ENCODE measurements at regions not wholly inside any gene's neighbourhood (a gene's known extent, or its start where the extent isn't known, plus 50 kb on each side); places are given as distances from the start of the nearest gene placed in this dataset.

DNA sequence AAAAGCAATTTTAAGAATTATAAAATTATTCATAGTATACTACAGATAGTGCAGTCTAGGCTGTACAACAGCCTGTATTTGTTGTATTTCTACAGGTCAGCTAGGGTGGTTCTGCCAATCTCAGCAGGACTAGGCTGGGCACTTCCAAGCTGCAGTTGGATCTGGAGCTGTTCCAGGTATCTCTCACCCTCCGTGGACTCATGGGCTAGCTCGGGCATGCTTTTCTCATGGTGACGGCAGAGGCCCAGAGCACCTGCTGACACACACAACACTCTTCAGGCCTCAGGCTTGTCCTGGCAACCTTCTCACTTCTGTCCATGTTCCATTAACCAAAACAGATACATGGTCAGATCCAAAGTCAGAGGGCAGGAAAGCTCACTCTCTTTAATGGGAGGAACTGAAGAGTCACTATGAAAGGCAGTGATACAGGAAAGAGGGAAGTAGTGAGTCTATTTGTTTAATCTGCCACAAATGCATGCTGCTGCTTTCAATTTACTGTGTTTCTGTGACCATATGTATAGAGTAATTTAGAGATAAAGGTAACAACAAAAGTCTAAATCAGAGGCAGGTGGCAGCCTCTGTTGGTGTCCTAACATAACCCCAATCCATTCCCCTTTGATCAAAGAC, 462.4 kb upstream of the ACVR2A start:
- H3K27me3 Mint-ChIP-seq (ENCODE audit: low read depth), result no peaks in the 10 kb centered on the region
- peaks cover 4% of the 10 kb centered on the region for H3K4me1 Mint-ChIP-seq
- no peak for DNase-seq (ENCODE audit: low spot score in 2 of 2, unreplicated experiment in 2 of 2)
- H3K36me3 Mint-ChIP-seq, result no peaks in the 10 kb centered on the region
- H3K4me3 Mint-ChIP-seq, result no peak overlapping the region
- no peak overlapping the region for H3K27ac Mint-ChIP-seq
- TF ChIP-seq, protein P1, sequence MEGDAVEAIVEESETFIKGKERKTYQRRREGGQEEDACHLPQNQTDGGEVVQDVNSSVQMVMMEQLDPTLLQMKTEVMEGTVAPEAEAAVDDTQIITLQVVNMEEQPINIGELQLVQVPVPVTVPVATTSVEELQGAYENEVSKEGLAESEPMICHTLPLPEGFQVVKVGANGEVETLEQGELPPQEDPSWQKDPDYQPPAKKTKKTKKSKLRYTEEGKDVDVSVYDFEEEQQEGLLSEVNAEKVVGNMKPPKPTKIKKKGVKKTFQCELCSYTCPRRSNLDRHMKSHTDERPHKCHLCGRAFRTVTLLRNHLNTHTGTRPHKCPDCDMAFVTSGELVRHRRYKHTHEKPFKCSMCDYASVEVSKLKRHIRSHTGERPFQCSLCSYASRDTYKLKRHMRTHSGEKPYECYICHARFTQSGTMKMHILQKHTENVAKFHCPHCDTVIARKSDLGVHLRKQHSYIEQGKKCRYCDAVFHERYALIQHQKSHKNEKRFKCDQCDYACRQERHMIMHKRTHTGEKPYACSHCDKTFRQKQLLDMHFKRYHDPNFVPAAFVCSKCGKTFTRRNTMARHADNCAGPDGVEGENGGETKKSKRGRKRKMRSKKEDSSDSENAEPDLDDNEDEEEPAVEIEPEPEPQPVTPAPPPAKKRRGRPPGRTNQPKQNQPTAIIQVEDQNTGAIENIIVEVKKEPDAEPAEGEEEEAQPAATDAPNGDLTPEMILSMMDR (IDR thresholded peaks at IDR 0.05; ENCODE audit: unreplicated experiment), result no peak
- no peaks in the 10 kb centered on the region for H3K9me3 Mint-ChIP-seq

DNA sequence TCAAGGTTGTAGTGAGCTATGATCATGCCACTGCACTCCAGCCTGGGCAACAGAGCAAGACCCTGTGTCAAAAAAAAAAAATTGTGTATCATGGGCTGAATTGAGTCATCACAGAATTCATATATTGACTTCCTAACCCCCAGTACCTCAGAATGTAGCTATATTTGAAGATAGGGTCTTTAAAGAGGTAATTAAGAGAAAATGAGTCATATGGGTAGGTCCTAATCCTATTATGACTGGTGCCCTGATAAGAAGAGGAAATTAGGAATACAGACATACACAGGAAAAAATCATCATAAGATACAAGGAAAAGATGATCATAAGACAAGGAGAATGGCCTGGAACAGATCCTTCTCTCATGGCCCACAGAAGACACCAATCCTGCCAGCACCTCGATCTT, 466.4 kb upstream of the ACVR2A start:
- TF ChIP-seq, protein P1 (IDR thresholded peaks at IDR 0.05; ENCODE audit: unreplicated experiment), result no peak
- peaks cover 11% of the 10 kb centered on the region for H3K4me1 Mint-ChIP-seq
- no peak for DNase-seq (ENCODE audit: low spot score in 2 of 2, unreplicated experiment in 2 of 2)
- no peaks in the 10 kb centered on the region for H3K27me3 Mint-ChIP-seq (ENCODE audit: low read depth)
- no peaks in the 10 kb centered on the region for H3K9me3 Mint-ChIP-seq
- no peak overlapping the region for H3K4me3 Mint-ChIP-seq
- H3K36me3 Mint-ChIP-seq, result no peaks in the 10 kb centered on the region
- no peak overlapping the region for H3K27ac Mint-ChIP-seq

DNA sequence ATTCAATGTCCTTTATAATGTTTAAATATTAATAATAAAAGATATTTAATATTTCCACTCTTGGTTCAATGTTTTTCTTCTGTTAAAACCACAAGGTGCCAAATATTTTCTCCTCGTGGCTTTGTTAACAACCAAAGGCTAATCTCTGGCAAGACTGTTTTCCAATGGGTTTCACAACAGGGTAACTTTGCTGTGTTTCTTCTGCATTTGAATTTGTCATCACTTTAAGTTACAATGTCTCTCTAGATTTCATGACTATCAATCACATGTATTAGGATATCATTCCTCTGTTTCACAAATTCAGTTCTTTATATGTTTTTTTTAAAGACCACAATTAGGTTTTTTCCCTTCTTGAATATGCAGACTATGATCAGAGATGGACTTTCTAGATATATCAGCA, 469.8 kb upstream of the ACVR2A start:
- no peaks in the 10 kb centered on the region for H3K27me3 Mint-ChIP-seq (ENCODE audit: low read depth)
- TF ChIP-seq, protein P1 (IDR thresholded peaks at IDR 0.05; ENCODE audit: unreplicated experiment), result no peak
- DNase-seq (ENCODE audit: low spot score in 2 of 2, unreplicated experiment in 2 of 2), result no peak
- no peak overlapping the region for H3K27ac Mint-ChIP-seq
- H3K4me1 Mint-ChIP-seq, result peaks cover 11% of the 10 kb centered on the region
- peaks cover 4% of the 10 kb centered on the region for H3K36me3 Mint-ChIP-seq
- no peak overlapping the region for H3K4me3 Mint-ChIP-seq
- peaks cover 9% of the 10 kb centered on the region for H3K9me3 Mint-ChIP-seq

DNA sequence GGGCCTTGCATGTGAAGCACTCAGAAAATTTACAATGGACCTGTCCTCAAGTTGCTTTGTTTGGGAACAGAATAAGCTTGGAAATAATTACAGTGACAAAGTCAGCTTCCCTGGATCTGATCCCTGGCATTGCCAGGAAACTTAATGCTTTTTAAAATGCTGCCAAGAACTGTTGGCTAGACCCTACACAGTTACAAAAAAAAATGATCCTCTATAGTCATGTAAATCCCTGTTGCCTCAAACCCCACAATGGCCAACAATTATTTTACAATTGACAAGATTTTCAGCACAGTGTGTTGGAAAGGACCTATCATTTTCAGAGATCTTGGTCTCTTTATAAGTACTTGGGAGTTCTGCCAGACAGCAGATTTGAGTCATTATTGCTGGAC, 470.4 kb upstream of the ACVR2A start:
- Mint-ChIP-seq H3K27ac (no peak overlapping the region), H3K9me3 (peaks cover 10% of the 10 kb centered on the region), H3K4me3 (no peak overlapping the region), H3K36me3 (peaks cover 4% of the 10 kb centered on the region), H3K27me3 (ENCODE audit: low read depth) (no peaks in the 10 kb centered on the region), H3K4me1 (peaks cover 11% of the 10 kb centered on the region)
- DNase-seq (ENCODE audit: low spot score in 2 of 2, unreplicated experiment in 2 of 2), result no peak
- TF ChIP-seq, protein P1 (IDR thresholded peaks at IDR 0.05; ENCODE audit: unreplicated experiment), result no peak

DNA sequence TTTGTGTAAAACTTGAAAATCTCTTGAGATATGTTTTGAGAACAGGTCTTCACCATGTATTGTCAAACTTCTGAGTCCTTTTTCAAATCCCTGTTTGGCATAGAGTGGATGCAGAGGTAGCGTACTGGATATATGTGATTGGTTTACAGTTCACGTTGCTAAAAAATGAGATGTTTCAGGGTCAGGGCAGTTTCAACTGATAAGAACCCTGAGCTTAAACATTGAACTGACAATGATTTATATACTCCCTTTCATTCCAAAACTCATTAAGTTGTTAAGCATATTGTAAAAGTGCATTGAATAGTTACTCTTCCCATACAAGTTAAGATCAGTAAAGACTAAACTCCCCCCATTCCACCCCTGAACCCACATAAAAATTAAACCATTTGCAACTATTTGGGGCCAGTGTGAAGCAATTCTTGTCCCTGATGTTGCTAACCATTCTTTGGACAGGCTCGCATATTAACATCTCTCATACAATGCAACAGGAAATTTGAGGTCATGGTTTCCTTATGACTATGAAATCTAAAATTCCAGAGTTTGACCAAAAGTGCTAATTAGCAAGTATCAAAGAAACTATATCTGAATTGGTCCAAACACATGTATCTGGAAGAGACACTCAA, 470.9 kb upstream of the ACVR2A start:
- no peak overlapping the region for H3K27ac Mint-ChIP-seq
- peaks cover 4% of the 10 kb centered on the region for H3K36me3 Mint-ChIP-seq
- TF ChIP-seq, protein P1 (IDR thresholded peaks at IDR 0.05; ENCODE audit: unreplicated experiment), result no peak
- no peak for DNase-seq (ENCODE audit: low spot score in 2 of 2, unreplicated experiment in 2 of 2)
- no peaks in the 10 kb centered on the region for H3K27me3 Mint-ChIP-seq (ENCODE audit: low read depth)
- H3K4me1 Mint-ChIP-seq, result peaks cover 11% of the 10 kb centered on the region
- peaks cover 10% of the 10 kb centered on the region for H3K9me3 Mint-ChIP-seq
- H3K4me3 Mint-ChIP-seq, result no peak overlapping the region

Measured in mesothelial cell of epicardium (in vitro differentiated cells).